ENCODE measurements at regions not wholly inside any gene's neighbourhood (a gene's known extent, or its start where the extent isn't known, plus 50 kb on each side); places are given as distances from the start of the nearest gene placed in this dataset.
"Not testable (repeated sequence)": the region's sequence is repeated elsewhere in the genome, so short reads cannot be mapped to it uniquely, and the experiment has no call there.

- ATAC-seq (peak; percentile 90 to 92), DNase-seq (no peak)
- H3K9me3 Mint-ChIP-seq: no peaks in the 10 kb centered on the region
- no peaks in the 10 kb centered on the region for H3K27me3 Mint-ChIP-seq (ENCODE audit: low read depth)
- H3K36me3 Mint-ChIP-seq (ENCODE audit: insufficient read depth): no peaks in the 10 kb centered on the region
- H3K4me3 Mint-ChIP-seq: no peak overlapping the region
- peaks cover 19% of the 10 kb centered on the region for H3K4me1 Mint-ChIP-seq (ENCODE audit: low read depth)
Measured at GRCh38 chr6:118736440-118736839, 85.0 kb upstream of the CEP85L start.

DNA sequence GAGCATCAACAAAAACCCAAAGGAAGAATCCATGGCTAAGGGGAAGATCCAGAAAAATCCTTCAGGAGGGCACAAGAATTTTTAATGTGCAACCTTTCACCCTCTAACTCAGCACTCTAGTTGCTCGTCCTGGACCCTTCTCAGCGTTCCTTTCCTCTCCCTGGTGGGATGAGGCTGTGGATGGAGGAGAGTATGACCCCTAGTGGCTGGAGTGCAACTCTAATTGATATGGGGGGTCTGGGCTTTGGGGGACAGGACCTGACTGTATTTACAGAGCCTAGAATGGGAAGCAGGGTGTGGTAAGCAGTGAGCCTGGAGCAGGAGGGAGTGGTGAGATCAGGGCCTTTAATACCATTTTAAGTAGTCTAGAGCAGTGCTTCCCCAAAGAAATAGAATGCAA is 83.9 kb upstream of the CEP85L start:
- ATAC-seq: no peak
- H3K9me3 Mint-ChIP-seq: no peaks in the 10 kb centered on the region
- H3K4me3 Mint-ChIP-seq: no peak overlapping the region
- peaks cover 19% of the 10 kb centered on the region for H3K4me1 Mint-ChIP-seq (ENCODE audit: low read depth)
- H3K36me3 Mint-ChIP-seq (ENCODE audit: insufficient read depth): no peaks in the 10 kb centered on the region
- no peak for DNase-seq
- no peaks in the 10 kb centered on the region for H3K27me3 Mint-ChIP-seq (ENCODE audit: low read depth)

DNA sequence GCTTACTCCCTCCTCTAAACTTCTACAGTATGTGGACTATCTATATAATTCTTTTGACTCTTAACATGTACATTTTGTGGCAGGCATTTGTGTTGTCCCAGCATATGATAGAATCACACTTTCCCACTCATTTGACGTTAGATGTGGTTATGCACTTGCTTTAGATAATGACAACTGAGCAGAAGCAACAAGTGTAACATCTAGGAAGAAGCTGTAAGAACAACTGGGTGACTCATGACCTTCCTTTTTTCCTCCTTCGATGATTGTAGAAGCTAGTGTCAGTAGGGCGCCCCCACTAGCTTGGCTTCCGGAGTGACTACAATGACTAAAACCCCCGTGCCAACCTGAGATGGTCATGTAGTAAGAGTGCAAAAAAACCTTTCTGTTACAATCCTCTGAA is 74.6 kb upstream of the CEP85L start:
- peak; percentile 75 for DNase-seq
- peak; percentile 92 to 93 for ATAC-seq
- Mint-ChIP-seq H3K36me3 (ENCODE audit: insufficient read depth) (no peaks in the 10 kb centered on the region), H3K4me1 (ENCODE audit: low read depth) (peaks cover 56% of the 10 kb centered on the region), H3K4me3 (peak overlapping the region; percentile 24), H3K27me3 (ENCODE audit: low read depth) (no peaks in the 10 kb centered on the region), H3K9me3 (no peaks in the 10 kb centered on the region)

DNA sequence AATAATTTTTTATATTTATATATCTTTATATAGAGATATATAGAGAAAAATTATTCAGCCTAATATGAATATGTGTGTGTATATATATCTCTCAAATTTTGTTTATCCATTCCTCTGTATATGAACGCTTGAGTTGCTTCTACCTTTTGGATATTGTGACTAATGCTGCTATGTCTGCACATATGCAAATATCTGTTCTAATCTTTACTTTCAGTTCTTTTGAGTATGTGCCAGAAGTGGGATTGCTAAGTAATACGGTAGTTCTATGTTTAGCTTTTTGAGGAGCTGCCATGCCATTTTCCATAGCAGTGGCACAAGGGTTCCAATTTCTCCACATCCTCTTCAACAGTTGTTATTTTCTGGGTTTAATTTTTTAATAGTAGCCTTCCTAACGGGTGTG is 72.8 kb upstream of the CEP85L start:
- no peak for DNase-seq
- H3K4me1 Mint-ChIP-seq (ENCODE audit: low read depth): peaks cover 74% of the 10 kb centered on the region
- no peaks in the 10 kb centered on the region for H3K27me3 Mint-ChIP-seq (ENCODE audit: low read depth)
- H3K36me3 Mint-ChIP-seq (ENCODE audit: insufficient read depth): no peaks in the 10 kb centered on the region
- H3K9me3 Mint-ChIP-seq: no peaks in the 10 kb centered on the region
- peak overlapping the region; percentile 44 for H3K4me3 Mint-ChIP-seq
- peak; percentile 31 to 35 for ATAC-seq

DNA sequence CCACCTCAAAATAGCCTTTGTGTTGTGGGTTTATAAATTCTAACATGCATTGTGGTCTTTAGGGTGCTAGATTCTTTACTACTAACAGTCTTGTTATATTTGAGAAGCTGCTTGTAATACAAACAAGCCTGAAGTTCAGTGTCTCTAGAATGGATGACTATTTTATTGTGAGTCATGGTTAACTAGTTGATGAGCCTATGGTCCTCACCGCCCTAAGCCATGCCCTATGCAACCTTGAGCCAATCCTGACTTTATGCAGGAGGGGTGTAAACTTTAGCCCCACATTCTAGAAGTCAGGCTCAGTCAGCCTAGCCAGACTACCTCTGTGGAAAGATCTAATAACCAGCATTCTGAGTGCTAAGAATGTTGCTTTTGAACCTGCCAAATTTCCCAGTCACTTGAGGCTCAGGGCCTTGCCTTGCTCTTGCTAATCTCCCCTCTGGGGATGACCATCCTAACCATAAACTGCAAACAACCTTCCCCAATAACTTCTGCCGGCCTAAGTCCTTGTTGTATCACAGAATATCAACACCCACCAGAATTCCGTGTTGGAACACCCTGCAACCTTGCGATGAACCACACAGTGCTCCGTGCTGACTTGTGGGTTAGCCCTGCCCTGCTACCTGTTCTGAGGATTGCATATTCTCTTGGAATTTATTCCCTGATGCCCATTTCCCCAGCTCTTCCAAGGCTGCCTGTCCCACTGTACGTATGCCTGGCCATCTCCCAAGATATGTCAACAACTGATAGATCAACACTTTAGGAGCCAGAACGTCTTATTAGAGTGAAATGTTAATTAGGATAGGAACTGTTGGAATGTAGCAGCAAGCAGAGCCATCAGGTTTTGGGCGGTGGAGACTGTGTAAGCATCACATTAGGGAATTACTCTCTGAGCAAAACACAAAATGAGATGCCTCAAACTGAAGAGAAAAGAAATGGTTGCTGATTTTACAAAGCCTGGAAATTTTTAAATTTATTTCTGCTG is 71.7 kb upstream of the CEP85L start:
- no peak overlapping the region for H3K4me3 Mint-ChIP-seq
- peaks cover 84% of the 10 kb centered on the region for H3K4me1 Mint-ChIP-seq (ENCODE audit: low read depth)
- no peaks in the 10 kb centered on the region for H3K27me3 Mint-ChIP-seq (ENCODE audit: low read depth)
- DNase-seq (no peak), ATAC-seq (no peak)
- no peaks in the 10 kb centered on the region for H3K36me3 Mint-ChIP-seq (ENCODE audit: insufficient read depth)
- no peaks in the 10 kb centered on the region for H3K9me3 Mint-ChIP-seq

DNA sequence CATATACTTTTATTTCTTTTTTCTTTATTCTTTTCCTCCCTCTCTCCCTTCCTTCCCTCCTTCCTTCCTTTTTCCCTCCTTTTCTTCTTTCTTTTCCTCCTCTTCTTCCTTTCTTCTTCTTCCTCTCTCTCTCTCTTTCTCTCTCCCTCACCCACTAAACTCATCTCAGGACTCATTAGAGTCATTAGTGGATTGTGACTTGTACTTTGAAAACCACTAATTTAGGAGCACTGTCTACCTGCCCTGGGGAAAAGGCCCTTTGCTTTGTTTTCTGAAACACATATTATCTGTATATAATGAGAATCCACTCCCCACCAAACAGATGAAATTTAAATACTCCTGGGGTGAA is 68.7 kb upstream of the CEP85L start:
- Mint-ChIP-seq H3K4me3 (peak overlapping the region; percentile 5), H3K27me3 (ENCODE audit: low read depth) (no peaks in the 10 kb centered on the region), H3K36me3 (ENCODE audit: insufficient read depth) (no peaks in the 10 kb centered on the region), H3K4me1 (ENCODE audit: low read depth) (peaks cover 67% of the 10 kb centered on the region), H3K9me3 (no peaks in the 10 kb centered on the region)
- peak in 1 of 2 donors; percentile 26 for ATAC-seq
- DNase-seq: no peak

GRCh38 chr6:118719351-118720124 is 68.1 kb upstream of the CEP85L start:
- DNase-seq (no peak), ATAC-seq (peak; percentile 72 to 74)
- Mint-ChIP-seq H3K4me3 (peak overlapping the region; percentile 53), H3K4me1 (ENCODE audit: low read depth) (peaks cover 63% of the 10 kb centered on the region), H3K27me3 (ENCODE audit: low read depth) (no peaks in the 10 kb centered on the region), H3K9me3 (no peaks in the 10 kb centered on the region), H3K36me3 (ENCODE audit: insufficient read depth) (no peaks in the 10 kb centered on the region)

DNA sequence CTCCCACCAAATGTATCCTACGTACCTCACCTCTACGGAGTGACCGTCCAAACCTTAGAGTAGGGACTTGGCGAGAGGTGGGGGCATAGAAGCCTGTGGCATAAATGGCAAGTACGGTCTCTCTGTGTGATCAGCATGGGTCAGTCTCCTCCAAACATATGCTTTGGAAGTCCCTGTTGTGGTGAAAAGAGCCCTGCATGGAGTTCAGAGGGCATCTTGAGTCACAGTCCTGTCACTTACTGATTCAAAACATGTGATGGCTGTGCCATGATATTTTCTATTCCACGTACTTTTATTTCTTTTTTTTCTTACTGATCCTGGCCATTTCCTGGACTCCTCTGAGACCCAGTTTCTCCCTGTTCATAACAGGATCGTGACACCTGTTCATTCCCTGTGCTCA is 67.5 kb upstream of the CEP85L start:
- Mint-ChIP-seq H3K9me3 (no peaks in the 10 kb centered on the region), H3K36me3 (ENCODE audit: insufficient read depth) (no peaks in the 10 kb centered on the region), H3K4me1 (ENCODE audit: low read depth) (peaks cover 60% of the 10 kb centered on the region), H3K4me3 (peak overlapping the region; percentile 53), H3K27me3 (ENCODE audit: low read depth) (no peaks in the 10 kb centered on the region)
- ATAC-seq (peak in 1 of 2 donors; percentile 12), DNase-seq (no peak)

DNA sequence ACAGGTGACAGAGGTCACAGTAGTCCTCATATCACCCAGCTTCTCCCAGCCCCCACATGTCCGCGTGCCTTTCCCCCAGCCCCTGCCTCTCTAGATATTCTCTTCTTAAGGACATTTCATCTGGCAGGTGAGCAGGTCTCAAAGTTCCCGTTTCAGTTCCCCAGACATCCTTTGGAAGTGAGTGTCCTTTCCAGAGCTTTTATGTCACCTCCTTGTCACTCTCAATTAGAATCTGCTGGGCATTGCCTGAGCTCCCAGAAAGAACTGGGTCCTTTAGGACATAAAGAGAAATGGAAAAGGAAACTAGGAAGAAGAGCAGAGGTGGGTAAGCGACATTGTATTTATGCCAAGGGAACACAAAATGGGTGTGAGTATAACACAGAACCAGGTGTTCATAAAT is 66.9 kb upstream of the CEP85L start:
- ATAC-seq: no peak
- H3K36me3 Mint-ChIP-seq (ENCODE audit: insufficient read depth): no peaks in the 10 kb centered on the region
- H3K4me1 Mint-ChIP-seq (ENCODE audit: low read depth): peaks cover 61% of the 10 kb centered on the region

GRCh38 chr6:118717106-118717505 is 65.7 kb upstream of the CEP85L start:
- Mint-ChIP-seq H3K27me3 (ENCODE audit: low read depth) (no peaks in the 10 kb centered on the region), H3K9me3 (no peaks in the 10 kb centered on the region), H3K4me3 (no peak overlapping the region), H3K36me3 (ENCODE audit: insufficient read depth) (no peaks in the 10 kb centered on the region), H3K4me1 (ENCODE audit: low read depth) (peaks cover 59% of the 10 kb centered on the region)
- DNase-seq (no peak), ATAC-seq (no peak)

More for the DNA sequence above, 66.9 kb upstream of the CEP85L start:
- DNase-seq: no peak
- Mint-ChIP-seq H3K9me3 (no peaks in the 10 kb centered on the region), H3K27me3 (ENCODE audit: low read depth) (no peaks in the 10 kb centered on the region), H3K4me3 (no peak overlapping the region)

- ATAC-seq; H3K36me3 Mint-ChIP-seq (ENCODE audit: insufficient read depth); H3K27me3 Mint-ChIP-seq (ENCODE audit: low read depth); H3K4me3 Mint-ChIP-seq; DNase-seq; H3K9me3 Mint-ChIP-seq: not testable (repeated sequence)
- peaks cover 60% of the 10 kb centered on the region for H3K4me1 Mint-ChIP-seq (ENCODE audit: low read depth)
Measured at GRCh38 chr6:118715907-118716306, 64.5 kb upstream of the CEP85L start.

DNA sequence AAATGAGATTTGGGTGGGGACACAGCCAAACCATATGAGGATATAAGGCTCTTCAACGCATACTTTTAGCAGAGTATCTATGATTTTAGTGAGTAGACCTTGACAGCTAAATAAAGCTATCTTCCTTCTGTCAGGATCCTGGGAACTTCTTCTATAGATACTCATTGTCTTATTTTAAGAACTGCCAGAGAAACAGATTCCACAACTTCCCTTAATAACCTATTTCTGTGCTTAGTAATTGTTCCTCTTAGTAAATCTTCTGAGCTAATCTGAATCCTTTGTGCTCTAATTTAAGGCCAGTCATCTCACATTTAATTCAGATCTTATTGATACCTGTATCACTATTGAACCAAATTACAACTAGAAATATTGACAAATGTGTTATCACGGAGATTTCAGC is 64.0 kb upstream of the CEP85L start:
- no peak for ATAC-seq
- no peaks in the 10 kb centered on the region for H3K9me3 Mint-ChIP-seq
- H3K36me3 Mint-ChIP-seq (ENCODE audit: insufficient read depth): no peaks in the 10 kb centered on the region
- no peak overlapping the region for H3K4me3 Mint-ChIP-seq
- no peaks in the 10 kb centered on the region for H3K27me3 Mint-ChIP-seq (ENCODE audit: low read depth)
- DNase-seq: no peak
- H3K4me1 Mint-ChIP-seq (ENCODE audit: low read depth): peaks cover 60% of the 10 kb centered on the region

DNA sequence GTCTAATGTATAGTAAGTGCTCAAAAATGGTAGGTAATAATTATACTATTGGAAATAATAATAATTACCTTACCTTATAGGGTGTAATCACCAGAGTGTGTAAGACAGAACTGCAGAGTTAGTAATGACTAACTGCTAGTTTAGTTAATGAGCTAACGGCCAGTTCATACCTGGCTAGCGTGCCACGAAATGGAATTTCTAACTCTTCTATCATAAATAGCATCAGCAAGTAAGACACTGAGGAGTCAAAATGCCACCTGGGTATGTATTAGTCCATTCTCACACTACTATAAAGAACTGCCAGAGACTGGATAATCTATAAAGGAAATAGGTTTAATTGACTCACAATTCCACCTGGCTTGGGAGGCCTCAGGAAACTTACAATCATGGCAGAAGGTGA is 63.4 kb upstream of the CEP85L start:
- no peak for ATAC-seq
- H3K36me3 Mint-ChIP-seq (ENCODE audit: insufficient read depth): no peaks in the 10 kb centered on the region
- H3K9me3 Mint-ChIP-seq: no peaks in the 10 kb centered on the region
- no peak for DNase-seq
- no peak overlapping the region for H3K4me3 Mint-ChIP-seq
- peaks cover 60% of the 10 kb centered on the region for H3K4me1 Mint-ChIP-seq (ENCODE audit: low read depth)
- no peaks in the 10 kb centered on the region for H3K27me3 Mint-ChIP-seq (ENCODE audit: low read depth)

DNA sequence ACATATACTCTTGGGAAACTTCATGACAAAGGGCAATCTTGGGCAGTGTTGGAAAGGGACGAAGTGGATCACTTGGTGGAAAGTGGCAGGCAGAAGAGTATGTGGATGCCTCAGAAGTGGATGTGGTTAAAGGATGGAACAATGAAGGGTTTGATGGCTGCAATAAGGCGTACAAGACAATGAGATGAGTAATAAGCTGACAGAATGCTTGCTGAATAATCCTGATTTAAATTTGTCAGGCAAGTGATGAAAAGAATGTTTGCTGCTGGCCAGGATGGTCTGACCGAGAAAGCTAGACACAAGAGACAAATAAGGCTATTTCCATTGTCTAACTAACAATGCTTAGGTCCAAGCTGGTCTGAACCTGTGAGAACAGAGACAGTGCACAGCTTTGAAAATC is 61.6 kb upstream of the CEP85L start:
- Mint-ChIP-seq H3K4me1 (ENCODE audit: low read depth) (peaks cover 47% of the 10 kb centered on the region), H3K4me3 (no peak overlapping the region), H3K36me3 (ENCODE audit: insufficient read depth) (no peaks in the 10 kb centered on the region), H3K27me3 (ENCODE audit: low read depth) (no peaks in the 10 kb centered on the region), H3K9me3 (no peaks in the 10 kb centered on the region)
- DNase-seq: no peak
- no peak for ATAC-seq

GRCh38 chr6:118710616-118711015 is 59.2 kb upstream of the CEP85L start:
- Mint-ChIP-seq H3K9me3 (no peaks in the 10 kb centered on the region), H3K4me1 (ENCODE audit: low read depth) (peaks cover 69% of the 10 kb centered on the region), H3K27me3 (ENCODE audit: low read depth) (no peaks in the 10 kb centered on the region), H3K36me3 (ENCODE audit: insufficient read depth) (no peaks in the 10 kb centered on the region), H3K4me3 (peak overlapping the region; percentile 93)
- DNase-seq: no peak
- no peak for ATAC-seq
